B cell (primary cell): ENCODE measurements at regions not wholly inside any gene's neighbourhood (a gene's known extent, or its start where the extent isn't known, plus 50 kb on each side); places are given as distances from the start of the nearest gene placed in this dataset.

Experiments used
- ATAC-seq: fragments of 200-7000 bp; cut with Tn5 transposase; one replicate; pipeline ENCODE4 v1.10.0; 2021; ENCODE audit warnings: low read depth, mild to moderate bottlenecking, moderate number of reproducible peaks, moderate library complexity
- CTCF ChIA-PET: fragments of 350-600 bp; sonication (Branson Sonifier 250); formaldehyde crosslinking; loops from one replicate; lab custom pipeline; 2021; ENCODE audit warnings: antibody characterized with exemption, inconsistent platforms; lab: Charles Lee
- POLR2A ChIA-PET: fragments of 350-600 bp; sonication (Branson Sonifier 250); formaldehyde crosslinking; loops from one replicate; lab custom pipeline; 2021; ENCODE audit warnings: antibody characterized with exemption; lab: Charles Lee
- DNase-seq: peaks from one replicate; pipeline ENCODE4 v3.0.0; 2013
- H2AFZ ChIP-seq: 2 replicates; pipeline ENCODE4 v1.6.1; 2012; ENCODE audit warnings: mild to moderate bottlenecking, low read depth, low read length; ENCODE audit not compliant: insufficient read depth, poor library complexity, severe bottlenecking
- H3K27ac ChIP-seq, 2 donors: 1 replicate in 1 of 2; 2 replicates in 1 of 2; pipeline ENCODE4 v1.5.1; 2012 to 2013; ENCODE audit warnings: low read length in 2 of 2, mild to moderate bottlenecking in 2 of 2, moderate library complexity in 1 of 2
- H3K27me3 ChIP-seq, 4 experiments: fragments of 200-600 bp in 1 of 4; sonication (generic) in 1 of 4; replicated peaks in 1 of 4; 1 replicate in 2 of 4; 2 replicates in 2 of 4; pipeline versions ENCODE4 v1.6.1 to v1.7.0; 2013 to 2016; ENCODE audit warnings: low read length in 3 of 4, mild to moderate bottlenecking in 2 of 4, mixed read lengths in 1 of 4, moderate library complexity in 1 of 4; ENCODE audit not compliant: insufficient read depth in 4 of 4, control insufficient read depth in 3 of 4; ENCODE audit errors: control extremely low read depth in 1 of 4
- H3K36me3 ChIP-seq, 2 experiments: replicated peaks in 1 of 2; 1 replicate in 1 of 2; 2 replicates in 1 of 2; pipeline versions ENCODE4 v1.6.1 to v1.7.1; 2013; ENCODE audit warnings: low read length in 1 of 2; ENCODE audit not compliant: insufficient read depth in 2 of 2, control insufficient read depth in 1 of 2; ENCODE audit errors: control extremely low read depth in 1 of 2, extremely low read depth in 1 of 2
- H3K4me1 ChIP-seq, 2 donors: fragments of 200-600 bp in 1 of 2; sonication (generic) in 1 of 2; 1 replicate in 1 of 2; 2 replicates in 1 of 2; pipeline versions ENCODE4 v1.5.1 to v1.6.1; 2013 to 2017; ENCODE audit warnings: low read length in 2 of 2; ENCODE audit not compliant: control insufficient read depth in 2 of 2, insufficient read depth in 2 of 2
- H3K4me2 ChIP-seq: replicated peaks from 2 replicates; pipeline ENCODE3; 2012; ENCODE audit warnings: mild to moderate bottlenecking, low read depth, low read length; ENCODE audit not compliant: poor library complexity, severe bottlenecking
- H3K4me3 ChIP-seq, 5 experiments: fragments of 200-600 bp in 1 of 5; sonication (generic) in 1 of 5; 1 replicate in 3 of 5; 2 replicates in 2 of 5; pipeline versions ENCODE4 v1.5.1 to v1.7.0; 2011 to 2016; ENCODE audit warnings: low read length in 4 of 5, mild to moderate bottlenecking in 4 of 5, low read depth in 2 of 5, control low read depth in 1 of 5, moderate library complexity in 1 of 5; ENCODE audit not compliant: insufficient read depth in 1 of 5; ENCODE audit errors: control extremely low read depth in 1 of 5, extremely low read depth in 1 of 5
- H3K79me2 ChIP-seq: fragments of 200-600 bp; sonication (generic); one replicate; pipeline ENCODE4 v1.6.0; 2016; ENCODE audit warnings: low read length; ENCODE audit not compliant: control insufficient read depth, insufficient read depth
- H3K9ac ChIP-seq: fragments of 200-600 bp; sonication (generic); 2 replicates; pipeline ENCODE4 v1.6.1; 2017; ENCODE audit warnings: mild to moderate bottlenecking, low read length, moderate library complexity
- H3K9me3 ChIP-seq, 3 donors: one replicate each; pipeline versions ENCODE4 v1.6.1 to v1.7.1; 2013; ENCODE audit warnings: low read length in 2 of 3; ENCODE audit not compliant: control insufficient read depth in 2 of 3, insufficient read depth in 1 of 3; ENCODE audit errors: control extremely low read depth in 1 of 3
- H4K20me1 ChIP-seq: 2 replicates; pipeline ENCODE4 v1.6.0; 2012; ENCODE audit warnings: mild to moderate bottlenecking, low read length; ENCODE audit not compliant: insufficient read depth, control insufficient read depth, poor library complexity, severe bottlenecking
- H3K27ac Mint-ChIP-seq: one replicate; pipeline ENCODE4 v1.8.0; 2021; ENCODE audit warnings: mixed read lengths
- H3K27me3 Mint-ChIP-seq: one replicate; pipeline ENCODE4 v1.8.0; 2021; ENCODE audit warnings: mixed read lengths
- H3K4me1 Mint-ChIP-seq: one replicate; pipeline ENCODE4 v1.8.0; 2021; ENCODE audit warnings: mixed read lengths
- H3K4me3 Mint-ChIP-seq: one replicate; pipeline ENCODE4 v1.8.0; 2021; ENCODE audit warnings: mixed read lengths
- H3K9me3 Mint-ChIP-seq: one replicate; pipeline ENCODE4 v1.8.0; 2022; ENCODE audit warnings: mixed read lengths; ENCODE audit not compliant: insufficient read depth
- CTCF ChIP-seq: fragments of 200-600 bp; IDR thresholded peaks from one replicate; pipeline ENCODE4 v1.8.0; 2022; ENCODE audit warnings: antibody characterized with exemption, mild to moderate bottlenecking
- EZH2 ChIP-seq: IDR thresholded peaks from 2 replicates; pipeline ENCODE4 v1.6.1; 2012; ENCODE audit warnings: borderline replicate concordance, low read depth, mild to moderate bottlenecking, moderate library complexity, low read length; ENCODE audit not compliant: insufficient read depth, poor library complexity, severe bottlenecking
- WGBS: methylation state at CpG from one replicate; pipeline ENCODE4 v1.1.5; 2013; ENCODE audit warnings: missing lambda C conversion rate; ENCODE audit not compliant: insufficient coverage; 5-methylcytosine and 5-hydroxymethylcytosine counted together
- intact Hi-C: fragments of 100-400 bp; cut with micrococcal nuclease; formaldehyde crosslinking; loops from one replicate; pipeline ENCODE4 v1.10.0; 2022

- intact Hi-C loops: no loop called here
- no peak overlapping the region for H2AFZ ChIP-seq
- peaks cover 5% of the 10 kb centered on the region for H3K9me3 Mint-ChIP-seq
- no peaks in the 10 kb centered on the region for H3K4me1 ChIP-seq
- no peak overlapping the region for H3K27ac ChIP-seq
- H3K4me3 ChIP-seq: no peak overlapping the region
- ATAC-seq (no peak), DNase-seq (no peak)
- H3K27me3 ChIP-seq: no peaks in the 10 kb centered on the region
- no peaks in the 10 kb centered on the region for H3K79me2 ChIP-seq
- no peak overlapping the region for H3K4me3 Mint-ChIP-seq
- H3K4me2 ChIP-seq: no peak overlapping the region
- no peaks in the 10 kb centered on the region for H3K27me3 Mint-ChIP-seq
- H3K27ac Mint-ChIP-seq: no peak overlapping the region
- no peaks in the 10 kb centered on the region for H3K9me3 ChIP-seq
- H4K20me1 ChIP-seq: no peaks in the 10 kb centered on the region
- H3K36me3 ChIP-seq: no peaks in the 10 kb centered on the region
- no peak for TF ChIP-seq EZH2
- TF ChIP-seq CTCF: no peak
- H3K9ac ChIP-seq: no peak overlapping the region
- H3K4me1 Mint-ChIP-seq: no peaks in the 10 kb centered on the region
- ChIA-PET POLR2A (no interaction called here), CTCF (no interaction called here)
- 80% methylated on average over 1 of the region's 2 CpGs for WGBS
Measured at GRCh38 chr7:124482229-124482628, 283.4 kb downstream of the GPR37 start.

- no peak overlapping the region for H3K27ac Mint-ChIP-seq
- Histone ChIP-seq H3K4me3 (no peak overlapping the region), H3K27me3 (no peaks in the 10 kb centered on the region), H3K4me2 (no peak overlapping the region), H3K9ac (no peak overlapping the region), H2AFZ (no peak overlapping the region), H4K20me1 (no peaks in the 10 kb centered on the region), H3K9me3 (no peaks in the 10 kb centered on the region), H3K4me1 (no peaks in the 10 kb centered on the region), H3K27ac (no peak overlapping the region), H3K36me3 (no peaks in the 10 kb centered on the region), H3K79me2 (no peaks in the 10 kb centered on the region)
- WGBS: 94% methylated on average over 21 of the region's 23 CpGs
- POLR2A ChIA-PET: no interaction called here
- no peak overlapping the region for H3K4me3 Mint-ChIP-seq
- no peak for TF ChIP-seq CTCF
- TF ChIP-seq EZH2: no peak
- no peaks in the 10 kb centered on the region for H3K27me3 Mint-ChIP-seq
- DNase-seq (no peak), ATAC-seq (no peak)
- intact Hi-C loops: no loop called here
- peaks cover 5% of the 10 kb centered on the region for H3K9me3 Mint-ChIP-seq
- H3K4me1 Mint-ChIP-seq: no peaks in the 10 kb centered on the region
- CTCF ChIA-PET: no interaction called here
Measured at GRCh38 chr7:124480821-124481290, 284.7 kb downstream of the GPR37 start.
